DMS53 (cell line): ENCODE measurements at regions not wholly inside any gene's neighbourhood (a gene's known extent, or its start where the extent isn't known, plus 50 kb on each side); places are given as distances from the start of the nearest gene placed in this dataset.

Experiments used
- DNase-seq: peaks from one replicate; lab custom pipeline; 2025; lab: John Stamatoyannopoulos, UW

DNA sequence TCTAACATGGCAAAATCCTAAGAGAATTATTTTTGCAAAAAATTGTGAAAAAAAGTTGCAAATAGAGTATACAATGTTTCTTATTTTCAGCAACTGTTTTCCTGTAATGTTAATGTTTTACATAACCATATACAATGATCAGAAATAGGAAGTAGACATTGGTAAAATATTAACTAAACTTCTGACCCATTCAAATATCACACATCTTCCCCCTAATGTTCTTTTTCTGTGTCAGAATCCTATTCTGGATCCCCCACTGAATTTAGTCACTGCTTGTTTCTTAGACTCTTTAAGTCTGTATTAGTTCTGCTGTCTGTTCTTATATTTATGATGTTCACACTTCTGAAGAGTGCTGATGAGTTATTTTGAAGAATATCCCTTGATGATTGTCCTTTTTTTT is 62.0 kb downstream of the HFE start:
- DNase-seq, result no peak

DNA sequence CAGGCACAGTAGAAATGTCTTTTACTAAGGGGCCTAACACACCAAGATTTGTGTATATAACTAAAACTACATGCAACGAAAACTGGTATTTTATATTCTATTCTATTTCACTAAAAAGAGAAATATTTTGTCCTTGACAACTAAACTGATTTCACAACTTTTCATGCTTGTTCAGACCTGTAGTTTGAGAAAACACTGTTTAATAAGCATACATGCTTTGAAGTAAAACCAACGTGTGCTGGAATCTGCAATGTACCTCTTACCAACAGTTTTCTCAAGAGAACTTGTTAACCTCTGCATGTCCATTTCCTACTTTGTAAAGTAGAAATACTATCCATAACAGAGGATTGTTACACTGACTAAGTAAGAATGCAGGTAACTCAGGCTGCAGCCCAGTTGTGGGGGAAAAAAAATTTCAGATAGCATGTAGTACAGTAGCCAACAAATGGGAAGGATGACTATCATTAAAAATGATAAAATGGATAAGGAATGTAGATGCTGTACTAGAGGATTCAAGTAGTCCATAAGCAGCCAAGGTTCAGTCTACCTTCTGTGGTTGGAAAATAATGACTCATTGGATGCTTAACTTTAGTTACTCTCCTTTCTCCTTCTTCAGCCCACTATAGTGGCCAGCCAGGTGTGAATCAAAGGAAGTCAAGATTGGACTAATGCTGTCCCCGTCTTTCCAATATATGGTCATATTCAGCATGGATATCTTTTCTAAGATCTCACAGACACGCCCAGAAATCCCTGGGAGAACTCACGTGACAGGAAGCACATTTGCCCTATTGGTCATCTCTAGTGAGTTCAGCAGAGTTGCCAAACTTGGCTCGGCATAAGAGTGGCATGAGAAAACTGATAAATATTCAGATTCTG is 65.2 kb downstream of the HFE start:
- no peak for DNase-seq

DNA sequence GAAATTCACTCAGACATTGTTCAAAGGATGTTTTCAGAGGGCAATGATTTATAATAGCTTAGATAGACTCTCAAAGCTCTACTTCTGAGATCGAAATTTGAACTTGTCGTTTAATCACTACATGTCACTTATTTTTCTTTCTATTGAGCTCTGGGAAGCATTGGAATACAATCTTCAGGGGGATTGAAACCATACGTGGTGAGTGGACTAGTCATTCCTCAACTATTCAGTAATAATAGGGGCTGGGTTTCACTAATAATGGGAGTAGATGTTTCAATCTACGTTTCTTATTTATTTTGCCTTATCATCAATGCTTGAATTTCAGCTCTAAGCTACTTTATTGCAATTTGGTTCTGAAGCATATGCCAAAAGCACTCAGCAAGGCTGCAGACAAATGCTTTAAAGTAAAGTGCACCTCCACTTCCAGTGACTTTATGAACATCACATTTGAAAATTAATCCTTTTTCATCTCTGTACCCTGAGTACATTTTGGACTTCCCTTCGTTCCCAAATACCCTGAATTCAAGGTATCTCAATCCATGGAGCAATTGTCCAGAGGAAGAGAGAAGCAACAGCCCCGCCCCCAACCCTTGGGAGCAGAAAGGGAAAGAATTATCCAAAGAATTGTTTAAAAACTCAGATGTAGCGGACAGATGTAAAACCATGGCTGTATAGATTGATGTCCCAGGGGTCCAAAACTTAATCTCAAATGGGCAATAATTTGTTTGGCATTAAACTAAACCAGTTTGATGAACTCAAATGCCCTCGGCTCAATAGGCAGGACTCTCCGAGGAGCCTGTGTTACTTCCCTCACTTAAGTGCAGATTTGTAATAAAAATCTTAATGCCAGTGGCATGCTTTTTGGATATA is 68.1 kb downstream of the HFE start:
- peak; percentile 70 for DNase-seq

DNA sequence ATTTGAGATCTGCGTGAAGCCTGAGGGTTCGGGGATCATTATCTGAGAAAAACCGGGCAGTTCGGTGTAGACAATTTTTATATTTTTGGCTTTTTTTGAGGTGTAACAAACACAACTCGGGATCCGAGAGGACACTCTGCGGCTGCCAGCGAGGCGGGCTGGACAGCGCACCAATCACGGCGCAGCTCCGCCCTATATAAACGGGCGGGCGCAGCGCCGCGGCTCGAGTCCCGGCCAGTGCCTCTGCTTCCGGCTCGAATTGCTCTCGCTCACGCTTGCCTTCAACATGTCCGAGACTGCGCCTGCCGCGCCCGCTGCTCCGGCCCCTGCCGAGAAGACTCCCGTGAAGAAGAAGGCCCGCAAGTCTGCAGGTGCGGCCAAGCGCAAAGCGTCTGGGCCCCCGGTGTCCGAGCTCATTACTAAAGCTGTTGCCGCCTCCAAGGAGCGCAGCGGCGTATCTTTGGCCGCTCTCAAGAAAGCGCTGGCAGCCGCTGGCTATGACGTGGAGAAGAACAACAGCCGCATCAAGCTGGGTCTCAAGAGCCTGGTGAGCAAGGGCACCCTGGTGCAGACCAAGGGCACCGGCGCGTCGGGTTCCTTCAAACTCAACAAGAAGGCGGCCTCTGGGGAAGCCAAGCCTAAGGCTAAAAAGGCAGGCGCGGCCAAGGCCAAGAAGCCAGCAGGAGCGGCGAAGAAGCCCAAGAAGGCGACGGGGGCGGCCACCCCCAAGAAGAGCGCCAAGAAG is 69.0 kb downstream of the HFE start:
- peak; percentile 92 for DNase-seq

DNA sequence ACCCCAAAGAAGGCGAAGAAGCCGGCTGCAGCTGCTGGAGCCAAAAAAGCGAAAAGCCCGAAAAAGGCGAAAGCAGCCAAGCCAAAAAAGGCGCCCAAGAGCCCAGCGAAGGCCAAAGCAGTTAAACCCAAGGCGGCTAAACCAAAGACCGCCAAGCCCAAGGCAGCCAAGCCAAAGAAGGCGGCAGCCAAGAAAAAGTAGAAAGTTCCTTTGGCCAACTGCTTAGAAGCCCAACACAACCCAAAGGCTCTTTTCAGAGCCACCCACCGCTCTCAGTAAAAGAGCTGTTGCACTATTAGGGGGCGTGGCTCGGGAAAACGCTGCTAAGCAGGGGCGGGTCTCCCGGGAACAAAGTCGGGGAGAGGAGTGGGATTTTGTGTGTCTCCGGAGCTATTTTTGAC is 69.6 kb downstream of the HFE start:
- DNase-seq, result no peak

DNA sequence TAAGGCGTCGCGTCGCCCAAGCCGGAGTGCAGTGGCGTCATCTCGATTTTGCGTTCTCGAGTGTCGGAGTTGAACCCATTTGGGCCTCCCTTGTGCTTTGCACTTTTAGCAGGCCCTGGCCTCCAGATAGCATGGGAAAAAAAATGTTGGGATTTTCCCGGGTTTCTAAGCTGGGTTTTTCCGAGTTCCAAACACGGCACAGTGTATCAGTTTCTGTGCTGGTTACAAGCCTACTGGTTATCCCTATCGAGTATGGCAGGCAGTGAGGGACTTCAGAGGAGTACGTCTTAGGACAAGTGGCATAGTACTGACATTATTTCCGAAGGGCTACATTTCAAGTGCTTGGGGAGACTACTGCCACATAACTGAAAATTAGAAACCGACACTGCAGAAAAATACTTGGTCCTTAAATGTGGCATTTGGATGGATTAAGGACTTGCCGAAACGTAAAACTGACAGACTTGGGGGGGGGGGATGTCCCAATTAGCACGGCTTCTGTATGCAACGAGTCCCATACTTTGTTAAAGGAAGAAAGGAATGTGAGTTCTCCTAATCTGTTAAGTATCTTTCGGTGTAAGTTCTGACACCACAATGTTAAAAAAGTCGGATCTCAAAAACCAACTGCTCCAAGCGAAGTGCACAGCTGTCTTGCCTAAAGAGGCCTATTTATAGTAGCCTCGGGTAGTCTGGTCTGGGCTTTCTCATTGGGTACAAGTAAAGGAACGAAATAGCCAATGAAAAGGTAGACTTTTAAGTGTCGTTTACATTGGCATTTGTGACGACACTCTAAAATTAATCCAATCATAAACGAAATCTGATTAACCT is 70.2 kb downstream of the HFE start:
- peak; percentile 99 for DNase-seq

DNA sequence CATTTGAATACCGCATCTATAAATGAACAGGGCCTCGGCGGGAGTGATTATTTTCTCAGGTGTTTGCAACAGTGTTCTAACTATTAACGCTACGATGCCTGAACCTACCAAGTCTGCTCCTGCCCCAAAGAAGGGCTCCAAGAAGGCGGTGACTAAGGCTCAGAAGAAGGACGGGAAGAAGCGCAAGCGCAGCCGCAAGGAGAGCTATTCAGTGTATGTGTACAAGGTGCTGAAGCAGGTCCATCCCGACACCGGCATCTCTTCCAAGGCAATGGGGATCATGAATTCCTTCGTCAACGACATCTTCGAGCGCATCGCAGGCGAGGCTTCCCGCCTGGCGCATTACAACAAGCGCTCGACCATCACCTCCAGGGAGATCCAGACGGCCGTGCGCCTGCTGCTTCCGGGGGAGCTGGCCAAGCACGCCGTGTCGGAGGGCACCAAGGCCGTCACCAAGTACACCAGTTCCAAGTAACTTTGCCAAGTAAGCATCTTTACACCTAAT is 70.9 kb downstream of the HFE start:
- DNase-seq, result no peak

DNA sequence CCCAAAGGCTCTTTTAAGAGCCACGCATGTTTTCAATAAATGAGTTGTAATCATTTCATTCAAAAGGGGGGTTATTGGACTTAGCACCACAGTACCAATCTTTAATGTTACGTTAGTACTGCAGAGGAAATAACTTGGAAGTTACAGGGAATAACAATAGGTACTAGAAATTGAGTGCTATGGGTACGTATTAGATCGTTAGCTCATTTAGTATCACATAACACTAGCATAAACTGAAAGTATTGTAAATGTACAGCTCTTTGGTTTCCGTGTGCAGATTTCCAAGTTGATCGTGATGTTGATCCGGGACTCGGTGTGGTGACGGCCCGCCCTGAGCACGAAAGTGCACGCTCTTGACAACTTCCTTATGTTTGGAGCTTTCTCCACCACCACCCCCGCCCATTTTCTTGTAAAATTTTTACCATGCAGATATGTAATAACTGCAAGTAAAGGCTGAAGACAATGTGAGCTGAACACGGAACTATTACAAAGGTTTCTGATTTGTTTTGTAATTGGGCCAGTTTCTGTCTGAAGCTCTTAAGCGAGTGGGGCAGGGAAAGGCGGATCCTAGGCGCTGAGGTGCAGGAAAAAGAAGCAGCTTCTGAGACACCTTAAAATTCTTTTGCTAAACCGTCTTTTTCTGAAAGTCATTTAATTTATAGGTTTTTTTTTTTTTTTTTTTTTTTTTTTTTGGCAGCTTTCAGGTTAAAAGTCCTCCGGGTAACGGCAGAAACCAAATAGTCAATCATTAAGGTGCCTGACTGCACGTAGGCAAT is 71.5 kb downstream of the HFE start:
- peak; percentile 74 for DNase-seq

DNA sequence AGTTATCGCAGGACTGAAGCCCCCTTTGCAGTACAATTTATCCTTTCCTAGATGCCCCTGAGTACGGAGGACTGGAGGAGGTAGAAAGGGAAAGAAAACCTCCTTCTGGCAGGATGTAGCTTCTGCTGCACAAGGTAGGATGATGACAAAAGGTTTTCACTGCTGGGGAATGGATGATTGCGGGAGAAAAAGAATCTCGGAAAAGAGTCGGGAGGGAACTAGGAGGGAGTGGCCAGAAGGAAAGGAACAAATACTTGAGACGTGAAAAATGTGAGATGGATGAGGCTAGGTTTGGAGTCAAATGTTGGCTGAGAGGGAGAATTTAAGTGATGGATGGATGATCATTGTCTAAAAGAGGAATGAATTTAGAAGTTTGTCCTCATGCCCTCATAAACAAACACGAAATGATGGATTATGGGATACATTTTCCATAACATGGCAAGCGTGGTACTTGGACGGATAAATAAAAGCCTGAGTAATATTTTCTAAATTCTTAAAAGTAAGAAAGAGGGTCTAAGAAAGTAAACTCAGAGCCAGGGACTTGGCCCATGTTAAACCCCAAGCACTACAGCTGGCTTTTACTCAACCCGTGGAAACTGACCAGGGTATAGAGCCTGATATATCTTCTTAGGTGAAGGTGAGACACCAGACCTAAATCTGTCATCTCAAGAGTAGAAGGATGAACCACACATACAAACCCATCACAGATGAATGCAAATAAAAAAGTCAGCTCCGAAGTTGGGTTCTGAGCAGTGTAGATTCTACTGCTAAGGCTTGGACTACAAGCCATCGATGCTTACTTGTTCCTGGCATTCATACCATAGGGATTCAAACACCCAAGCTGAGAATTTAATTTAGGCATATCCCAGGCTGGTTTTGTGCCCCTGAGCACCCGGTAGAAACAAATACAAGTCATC is 72.4 kb downstream of the HFE start:
- DNase-seq, result peak; percentile 68

DNA sequence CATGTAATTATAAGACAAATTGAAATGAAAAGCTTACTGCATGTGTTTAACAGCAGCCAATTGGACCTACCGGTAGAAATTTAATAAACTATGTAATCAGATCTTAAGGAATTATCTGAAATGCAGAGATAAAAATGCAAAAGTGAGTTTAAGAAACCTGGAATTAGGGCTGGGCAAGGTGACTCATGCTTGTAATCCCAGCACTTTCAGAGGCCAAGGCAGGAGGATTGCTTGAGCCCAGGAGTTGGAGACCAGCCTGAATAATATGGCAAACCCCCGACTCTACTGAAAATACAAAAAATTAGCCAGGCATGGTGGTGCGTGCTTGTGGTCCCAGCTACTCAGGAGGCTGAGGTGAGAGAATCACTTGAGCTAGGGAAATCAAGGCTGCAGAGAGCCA is 74.1 kb downstream of the HFE start:
- DNase-seq, result no peak

DNA sequence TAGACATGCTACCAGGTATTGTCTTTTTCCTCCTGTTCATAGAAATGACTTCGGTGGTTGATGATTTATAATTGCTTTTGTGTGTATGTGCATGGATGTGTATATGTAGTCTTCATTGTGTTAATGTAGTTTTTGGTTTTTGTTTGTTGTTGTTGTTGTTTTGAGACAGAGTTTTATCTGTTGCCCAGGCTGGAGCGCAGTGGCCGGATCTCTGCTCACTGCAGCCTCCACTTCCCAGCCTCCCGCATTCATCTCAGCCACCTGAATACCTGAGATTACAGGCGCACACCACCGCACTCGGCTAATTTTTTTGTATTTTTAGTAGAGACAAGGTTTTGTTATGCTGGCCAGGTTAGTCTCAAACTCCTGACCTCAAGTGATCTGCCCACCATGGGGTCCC is 75.2 kb downstream of the HFE start:
- DNase-seq, result no peak

DNA sequence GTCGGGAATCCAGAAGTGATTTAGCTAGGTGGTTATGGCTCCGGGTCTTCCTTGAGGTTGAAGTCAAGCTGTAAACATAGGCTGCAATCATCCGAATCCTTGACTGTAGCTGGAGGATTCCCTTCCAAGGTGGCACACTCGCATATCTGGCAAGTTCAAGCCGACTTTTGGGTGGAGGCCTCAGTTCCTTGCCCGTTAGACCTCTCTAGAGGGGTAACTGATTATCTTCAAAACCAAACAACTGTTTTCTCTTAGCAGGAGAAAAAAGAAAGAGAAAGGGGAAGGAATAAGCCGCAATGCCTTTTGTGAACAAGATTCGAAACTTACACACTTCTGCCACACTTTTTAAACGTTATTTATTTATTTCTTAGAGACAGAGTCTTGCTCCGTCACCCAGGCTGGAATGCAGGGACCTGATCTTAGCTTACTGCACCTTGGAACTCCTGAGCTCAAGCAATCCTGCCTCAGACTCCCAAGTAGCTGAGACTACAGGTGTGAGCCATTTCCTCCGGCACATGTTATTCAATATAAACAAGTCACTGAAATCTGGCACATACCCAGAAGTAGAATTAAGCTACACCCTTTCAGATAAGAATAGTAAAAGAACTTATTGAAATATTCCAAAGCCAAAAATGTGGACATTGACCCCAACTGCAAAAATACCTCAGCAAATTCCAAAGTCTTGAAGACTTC is 76.3 kb downstream of the HFE start:
- DNase-seq, result no peak

DNA sequence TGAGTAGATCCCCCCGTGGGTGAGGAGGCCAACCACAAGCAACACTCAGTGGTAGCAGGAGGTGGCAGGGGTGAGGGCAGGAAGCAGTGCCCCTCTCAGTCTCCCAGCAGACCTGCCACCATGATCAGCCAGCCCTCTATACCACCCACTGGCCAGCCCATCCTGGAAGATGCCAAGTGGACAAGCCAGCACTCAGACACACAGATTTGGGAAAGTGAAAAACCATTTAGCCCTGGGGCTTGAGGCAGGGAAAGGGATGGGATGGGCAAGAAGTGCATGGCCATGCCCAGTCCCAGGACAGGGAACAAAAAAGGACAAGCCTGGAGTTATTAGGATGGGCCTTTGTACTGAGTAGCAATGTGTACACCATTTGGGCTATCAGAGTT is 76.9 kb downstream of the HFE start:
- DNase-seq, result no peak

DNA sequence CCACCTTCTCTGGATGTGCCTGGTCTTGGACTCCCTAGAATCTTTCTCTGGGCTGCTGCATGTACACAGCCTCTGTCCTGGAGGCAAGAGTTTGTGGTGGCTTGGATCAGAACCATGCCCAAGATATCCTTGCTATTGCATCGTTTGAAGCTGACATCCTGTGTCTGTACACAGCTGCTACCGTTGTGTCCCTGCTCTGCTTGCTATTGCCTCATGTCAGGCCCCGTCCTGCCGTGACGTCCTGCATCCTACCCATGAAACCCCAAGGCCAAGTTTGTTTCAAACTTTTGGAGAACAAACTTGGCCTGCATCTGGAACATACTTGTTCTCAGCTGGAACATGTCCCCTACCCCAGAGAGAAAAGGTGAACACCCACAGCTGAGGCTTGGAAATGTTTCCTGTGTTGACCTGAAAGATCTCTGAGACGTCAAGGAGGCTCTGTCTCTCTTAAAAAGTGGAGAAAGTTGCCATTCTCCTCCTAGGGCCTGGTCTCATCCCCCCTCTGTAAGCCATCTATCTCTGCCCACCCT is 78.1 kb downstream of the HFE start:
- no peak for DNase-seq

DNA sequence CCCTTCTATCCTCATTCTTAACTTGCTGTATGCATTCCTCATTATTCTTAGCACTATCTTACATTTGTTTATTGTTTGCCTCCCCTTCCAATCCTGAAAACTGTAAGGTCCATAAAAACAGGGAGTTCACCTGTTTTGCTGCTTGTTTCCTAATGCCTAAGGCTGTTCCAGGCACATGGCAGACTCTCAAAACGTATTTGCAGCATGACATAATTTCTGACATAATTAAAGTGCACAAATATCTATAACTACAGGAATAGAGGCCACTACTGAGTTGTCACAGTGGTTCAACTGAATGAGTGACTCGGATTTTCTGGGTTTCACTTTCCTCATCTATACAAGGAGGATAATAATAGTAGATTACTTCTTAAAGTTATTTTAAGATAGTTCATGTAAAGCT is 83.0 kb downstream of the HFE start:
- DNase-seq, result no peak

DNA sequence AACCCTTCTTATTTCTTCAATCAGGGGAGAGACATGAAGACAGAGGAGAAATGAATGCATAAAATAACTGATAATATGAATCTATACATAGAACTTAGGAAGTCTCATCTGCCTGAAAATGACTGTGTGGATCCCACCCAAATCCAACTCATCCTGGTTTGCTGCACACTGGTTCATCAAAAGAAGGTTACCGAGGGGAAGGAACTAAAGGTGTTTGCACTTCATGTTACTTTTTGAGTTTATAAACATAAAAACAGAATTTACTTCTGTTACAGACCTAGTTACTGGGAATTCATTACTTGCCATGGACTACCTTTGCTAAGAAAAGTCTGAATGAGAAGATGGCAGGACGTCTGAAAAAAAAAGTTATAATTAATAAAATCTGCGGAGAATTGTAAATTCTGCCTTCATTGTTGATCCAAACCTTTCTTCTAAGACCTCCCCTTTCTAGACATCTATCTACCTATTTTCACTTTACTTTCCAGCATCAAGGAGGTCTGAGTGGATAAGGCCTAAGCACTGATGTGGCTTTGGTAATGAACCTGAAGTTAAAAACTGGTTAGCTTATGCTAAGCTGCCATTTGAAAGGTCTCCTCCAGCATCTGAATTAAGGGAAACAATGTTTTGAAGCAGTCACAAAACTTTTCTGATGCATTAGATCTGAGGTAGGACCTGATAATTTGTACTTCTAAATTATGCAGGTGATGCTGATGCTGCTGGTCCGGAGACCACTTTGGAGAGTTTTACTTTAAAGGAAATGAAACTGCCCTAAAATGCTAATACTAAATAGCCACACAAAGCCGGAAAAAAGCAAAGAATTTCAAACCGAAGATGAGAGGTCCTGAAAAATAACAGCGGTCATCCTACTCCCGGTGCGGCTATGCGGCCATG is 84.0 kb downstream of the HFE start:
- DNase-seq, result peak; percentile 44

DNA sequence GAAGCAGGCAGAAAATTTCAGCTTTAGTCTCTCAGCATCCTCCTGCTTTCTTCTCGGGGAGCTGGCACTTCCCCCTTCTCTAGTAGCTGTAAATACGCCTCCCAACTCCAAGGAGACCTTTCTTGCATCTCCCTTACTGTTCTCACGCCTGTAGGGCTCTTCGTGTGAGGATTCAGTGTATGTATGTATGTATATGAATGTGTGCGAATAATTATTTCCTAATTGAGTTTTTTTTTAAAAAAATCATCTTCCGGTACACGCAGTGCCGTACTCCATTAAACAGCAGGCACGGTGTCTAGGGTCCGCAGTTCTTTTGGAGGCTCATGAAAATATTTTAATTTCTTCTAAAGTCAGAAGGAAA is 85.4 kb downstream of the HFE start:
- DNase-seq, result peak; percentile 74

DNA sequence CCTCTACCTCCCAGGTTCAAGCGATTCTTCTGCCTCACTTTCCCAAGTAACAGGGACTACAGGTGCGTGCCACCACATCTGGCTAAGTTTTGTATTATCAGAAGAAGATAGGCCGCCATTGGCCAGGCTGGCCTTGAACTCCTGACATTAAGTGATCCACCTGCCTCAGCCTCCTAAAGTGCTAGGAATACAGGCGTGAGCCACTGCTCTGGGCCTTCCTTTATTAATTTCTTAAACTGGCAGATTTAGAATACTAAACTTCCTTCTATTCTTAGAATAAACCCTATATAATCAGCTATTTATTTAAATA is 86.6 kb downstream of the HFE start:
- no peak for DNase-seq
